ENCODE measurements at regions not wholly inside any gene's neighbourhood (a gene's known extent, or its start where the extent isn't known, plus 50 kb on each side); places are given as distances from the start of the nearest gene placed in this dataset.

- H3K36me3 ChIP-seq: no peaks in the 10 kb centered on the region
- peak; percentile 82 to 97 for DNase-seq (ENCODE audit: extremely low spot score in 2 of 2)
- H3K9me3 ChIP-seq: no peaks in the 10 kb centered on the region
- H3K27me3 ChIP-seq: no peaks in the 10 kb centered on the region
- H3K4me3 ChIP-seq: peak overlapping the region in 1 of 2 donors; percentile 10
- TF ChIP-seq POLR2AphosphoS5 (IDR thresholded peaks at IDR 0.05; ENCODE audit: insufficient read depth in 1 of 2, low read depth in 1 of 2) (peak in 1 of 2 donors; percentile 73), CTCF (IDR thresholded peaks at IDR 0.05) (no peak)
- intact Hi-C loops (cut with DNase I): no loop called here
- peaks cover 62% of the 10 kb centered on the region for H3K4me1 ChIP-seq
- peak overlapping the region; percentile 83 for H3K27ac ChIP-seq
Measured at GRCh38 chr14:101360054-101360911, 201.0 kb upstream of the DIO3 start.

GRCh38 chr14:101361044-101361443, 200.3 kb upstream of the DIO3 start:
- Histone ChIP-seq H3K4me1 (peaks cover 69% of the 10 kb centered on the region), H3K27me3 (no peaks in the 10 kb centered on the region), H3K27ac (peak overlapping the region; percentile 83), H3K9me3 (no peaks in the 10 kb centered on the region), H3K4me3 (no peak overlapping the region), H3K36me3 (no peaks in the 10 kb centered on the region)
- intact Hi-C loops (cut with DNase I): no loop called here
- DNase-seq (ENCODE audit: extremely low spot score in 2 of 2): peak in 1 of 2 donors; percentile 93
- no peak for TF ChIP-seq POLR2A (IDR thresholded peaks at IDR 0.05)
- TF ChIP-seq POLR2AphosphoS5 (IDR thresholded peaks at IDR 0.05; ENCODE audit: insufficient read depth in 1 of 2, low read depth in 1 of 2): peak in 1 of 2 donors; percentile 15

GRCh38 chr14:101361451-101362433, 199.6 kb upstream of the DIO3 start:
- Histone ChIP-seq H3K9me3 (no peaks in the 10 kb centered on the region), H3K27ac (peak overlapping the region; percentile 83), H3K27me3 (no peaks in the 10 kb centered on the region), H3K36me3 (no peaks in the 10 kb centered on the region), H3K4me1 (peaks cover 69% of the 10 kb centered on the region), H3K4me3 (no peak overlapping the region)
- intact Hi-C loops (cut with DNase I): no loop called here
- TF ChIP-seq POLR2A (IDR thresholded peaks at IDR 0.05) (no peak), POLR2AphosphoS5 (IDR thresholded peaks at IDR 0.05; ENCODE audit: insufficient read depth in 1 of 2, low read depth in 1 of 2) (no peak), CTCF (IDR thresholded peaks at IDR 0.05) (no peak)
- peak; percentile 77 to 82 for DNase-seq (ENCODE audit: extremely low spot score in 2 of 2)

GRCh38 chr14:101362529-101363260, 198.6 kb upstream of the DIO3 start:
- no peaks in the 10 kb centered on the region for H3K27me3 ChIP-seq
- H3K9me3 ChIP-seq: no peaks in the 10 kb centered on the region
- intact Hi-C loops (cut with DNase I): no loop called here
- peaks cover 69% of the 10 kb centered on the region for H3K4me1 ChIP-seq
- no peak overlapping the region for H3K4me3 ChIP-seq
- H3K36me3 ChIP-seq: no peaks in the 10 kb centered on the region
- peak; percentile 76 to 77 for DNase-seq (ENCODE audit: extremely low spot score in 2 of 2)
- TF ChIP-seq POLR2A (IDR thresholded peaks at IDR 0.05): no peak
- no peak for TF ChIP-seq CTCF (IDR thresholded peaks at IDR 0.05)
- TF ChIP-seq POLR2AphosphoS5 (IDR thresholded peaks at IDR 0.05; ENCODE audit: insufficient read depth in 1 of 2, low read depth in 1 of 2): no peak
- H3K27ac ChIP-seq: peak overlapping the region; percentile 83

GRCh38 chr14:101363261-101363555, 198.1 kb upstream of the DIO3 start:
- intact Hi-C loops (cut with DNase I): no loop called here
- peak overlapping the region; percentile 83 for H3K27ac ChIP-seq
- DNase-seq (ENCODE audit: extremely low spot score in 2 of 2): no peak

More at GRCh38 chr14:101363261-101363555, 198.1 kb upstream of the DIO3 start:
- Histone ChIP-seq H3K27me3 (no peaks in the 10 kb centered on the region), H3K4me3 (no peak overlapping the region), H3K9me3 (no peaks in the 10 kb centered on the region), H3K4me1 (peaks cover 64% of the 10 kb centered on the region), H3K36me3 (no peaks in the 10 kb centered on the region)
- TF ChIP-seq CTCF (IDR thresholded peaks at IDR 0.05) (no peak), POLR2A (IDR thresholded peaks at IDR 0.05) (no peak), POLR2AphosphoS5 (IDR thresholded peaks at IDR 0.05; ENCODE audit: insufficient read depth in 1 of 2, low read depth in 1 of 2) (no peak)

Data from vagina (tissue), 2 donors.